ENCODE measurements at regions not wholly inside any gene's neighbourhood (a gene's known extent, or its start where the extent isn't known, plus 50 kb on each side); places are given as distances from the start of the nearest gene placed in this dataset.

- FAIRE-seq, result no peak
- DNase-seq (ENCODE audit: low spot score), result no peak
These were observed 55.1 kb downstream of the PJA1 start for GRCh38 chrX:69110116-69110530.

- peak; percentile 4 for DNase-seq (ENCODE audit: low spot score)
- FAIRE-seq, result no peak
These were observed 55.5 kb downstream of the PJA1 start for GRCh38 chrX:69109706-69110105.

DNA sequence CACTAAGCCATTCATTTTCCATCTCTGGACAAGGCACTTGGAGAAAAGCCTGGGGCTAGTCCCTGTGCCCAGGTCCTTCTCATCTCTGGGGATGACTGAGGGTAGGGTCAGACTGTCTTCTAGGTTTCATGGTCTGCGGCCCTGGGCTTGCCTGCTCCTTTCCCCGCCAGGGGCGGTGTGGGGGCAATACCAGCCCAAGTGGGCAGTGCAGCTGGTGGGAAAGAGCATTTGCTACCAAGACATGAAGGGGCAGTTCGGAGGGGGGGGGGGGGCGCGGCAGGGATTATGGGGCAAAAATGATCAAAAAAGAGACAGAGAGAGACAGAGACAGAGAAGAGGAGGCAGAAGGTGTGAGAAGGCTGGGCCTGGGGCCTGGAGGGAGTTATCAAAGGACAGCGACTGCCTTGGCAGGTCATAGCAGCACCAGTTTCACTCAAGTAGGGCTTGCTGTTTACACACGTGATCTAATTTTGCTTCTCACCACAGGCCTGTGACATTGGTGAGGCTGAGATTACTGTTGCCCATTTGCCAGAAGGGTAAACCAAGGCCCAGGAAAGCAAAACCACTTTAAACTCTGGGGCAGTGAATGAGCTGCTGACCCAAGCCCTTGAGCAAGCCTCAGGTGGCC lies 56.1 kb downstream of the PJA1 start:
- no peak for DNase-seq (ENCODE audit: low spot score)
- FAIRE-seq, result no peak

DNA sequence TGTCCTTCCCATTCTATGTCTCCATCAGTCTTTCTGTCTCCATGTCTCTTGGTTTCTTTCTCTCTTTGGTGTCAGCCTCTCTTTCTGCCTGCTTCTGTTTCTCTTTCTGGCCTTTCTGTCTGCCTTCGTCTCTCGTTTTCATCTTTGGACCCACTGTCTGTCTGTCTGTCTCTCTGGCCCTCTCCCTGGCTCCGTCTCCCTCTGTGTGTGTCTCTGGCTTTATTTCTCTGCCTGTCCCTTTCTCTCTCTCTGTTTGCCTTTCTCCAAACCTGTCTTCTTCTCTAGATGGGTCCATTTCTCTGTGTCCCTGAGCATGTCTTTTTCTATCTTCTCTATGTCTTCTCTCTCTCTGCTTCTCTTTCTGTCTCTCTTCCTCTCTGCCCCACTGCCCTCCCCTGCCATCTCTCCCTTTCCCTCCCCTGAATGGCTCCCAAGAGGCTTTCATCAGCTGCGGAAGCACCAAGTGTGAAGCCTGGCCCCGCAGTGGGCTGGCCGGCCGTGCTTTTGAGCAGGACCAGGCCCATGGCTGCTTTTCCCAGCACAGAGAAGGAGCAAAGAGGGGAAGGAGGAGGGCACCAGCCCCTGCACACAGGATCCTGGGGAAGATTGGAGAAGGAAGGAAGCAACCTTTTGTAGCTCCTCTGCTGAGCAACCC lies 57.4 kb downstream of the PJA1 start:
- DNase-seq (ENCODE audit: low spot score), result no peak
- FAIRE-seq, result no peak

- no peak for DNase-seq (ENCODE audit: low spot score)
- FAIRE-seq, result no peak
These were observed 58.0 kb downstream of the PJA1 start for GRCh38 chrX:69107231-69107739.

GRCh38 chrX:69104756-69105434 lies 60.4 kb downstream of the PJA1 start:
- no peak for FAIRE-seq
- DNase-seq (ENCODE audit: low spot score), result no peak

DNA sequence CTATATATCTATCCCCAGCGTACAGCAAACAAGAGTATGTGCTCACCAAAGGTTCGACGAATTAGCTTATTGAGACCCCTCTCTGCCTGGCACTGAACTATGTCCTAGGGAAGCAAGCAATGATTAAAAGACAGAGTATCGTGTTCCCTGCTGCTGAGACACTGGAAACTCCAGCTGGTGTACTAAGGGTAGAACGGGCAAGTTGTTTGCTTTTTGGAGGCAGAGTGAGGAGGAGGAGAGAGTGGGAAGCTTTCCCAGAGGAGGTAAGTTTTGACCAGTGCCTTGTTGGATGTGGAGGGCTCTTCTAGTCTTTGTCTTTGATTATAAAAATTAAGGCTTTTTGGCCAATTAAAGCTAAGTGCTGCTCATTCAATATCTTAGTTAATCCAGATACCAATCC lies 61.7 kb downstream of the PJA1 start:
- DNase-seq (ENCODE audit: low spot score), result no peak
- no peak for FAIRE-seq

DNA sequence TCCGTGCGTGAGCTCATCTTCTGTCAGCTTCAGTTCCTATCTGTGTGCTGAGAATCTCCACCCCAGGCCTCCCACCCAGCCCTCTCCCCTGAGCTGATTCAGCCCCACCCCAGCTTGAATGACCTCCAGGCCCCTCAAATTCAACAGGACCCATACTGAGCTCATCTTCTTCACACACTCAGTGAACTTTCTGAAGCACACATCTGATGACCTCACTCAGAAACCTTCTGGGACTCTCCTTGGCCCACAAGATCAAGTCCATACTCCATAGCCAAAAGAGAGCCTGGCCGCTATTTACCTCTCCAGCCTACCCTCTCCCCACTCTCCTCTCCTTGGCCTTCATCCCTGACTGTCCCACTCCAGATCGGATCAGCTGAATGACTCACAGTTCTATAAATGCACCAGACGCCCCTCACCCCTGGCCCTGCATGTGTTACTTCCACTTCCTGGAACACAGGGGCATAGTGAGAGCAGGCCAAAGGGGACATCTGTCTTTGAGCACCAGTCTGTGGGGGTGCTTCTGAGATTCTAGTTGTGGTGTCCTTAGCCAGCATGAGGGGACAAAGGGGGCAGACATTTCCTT lies 62.5 kb downstream of the PJA1 start:
- no peak for FAIRE-seq
- no peak for DNase-seq (ENCODE audit: low spot score)

DNA sequence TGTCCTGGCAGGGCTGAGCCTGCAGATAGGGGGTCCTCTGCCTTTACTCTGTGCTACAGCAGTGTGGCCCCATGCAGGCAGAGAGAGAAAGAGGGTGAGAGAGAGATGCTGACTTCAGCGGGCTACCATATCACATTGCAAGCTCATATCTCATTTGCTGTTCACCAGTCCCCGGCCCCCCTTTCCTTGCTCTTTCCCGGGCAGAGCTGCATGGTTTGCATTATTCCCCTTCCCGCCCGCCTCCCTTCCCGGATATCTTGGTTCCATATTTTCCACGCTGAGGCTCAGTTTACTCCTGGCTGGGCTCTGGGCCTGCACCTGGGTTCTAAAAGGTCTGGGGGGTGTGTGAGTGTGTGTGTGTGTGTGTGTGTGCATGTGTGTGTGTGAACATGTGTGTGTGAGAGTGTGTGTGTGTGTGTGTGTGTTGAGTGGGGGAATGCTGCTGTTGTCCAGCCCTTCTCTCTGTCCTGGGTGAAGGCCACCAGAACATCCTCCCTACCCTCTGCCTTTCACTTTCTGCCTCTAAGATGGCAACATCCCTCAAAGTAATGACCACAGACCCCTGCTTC lies 63.5 kb downstream of the PJA1 start:
- FAIRE-seq (no peak), DNase-seq (ENCODE audit: low spot score) (no peak)

- FAIRE-seq (no peak), DNase-seq (ENCODE audit: low spot score) (no peak)
These were observed 64.8 kb downstream of the PJA1 start for GRCh38 chrX:69100478-69100877.

DNA sequence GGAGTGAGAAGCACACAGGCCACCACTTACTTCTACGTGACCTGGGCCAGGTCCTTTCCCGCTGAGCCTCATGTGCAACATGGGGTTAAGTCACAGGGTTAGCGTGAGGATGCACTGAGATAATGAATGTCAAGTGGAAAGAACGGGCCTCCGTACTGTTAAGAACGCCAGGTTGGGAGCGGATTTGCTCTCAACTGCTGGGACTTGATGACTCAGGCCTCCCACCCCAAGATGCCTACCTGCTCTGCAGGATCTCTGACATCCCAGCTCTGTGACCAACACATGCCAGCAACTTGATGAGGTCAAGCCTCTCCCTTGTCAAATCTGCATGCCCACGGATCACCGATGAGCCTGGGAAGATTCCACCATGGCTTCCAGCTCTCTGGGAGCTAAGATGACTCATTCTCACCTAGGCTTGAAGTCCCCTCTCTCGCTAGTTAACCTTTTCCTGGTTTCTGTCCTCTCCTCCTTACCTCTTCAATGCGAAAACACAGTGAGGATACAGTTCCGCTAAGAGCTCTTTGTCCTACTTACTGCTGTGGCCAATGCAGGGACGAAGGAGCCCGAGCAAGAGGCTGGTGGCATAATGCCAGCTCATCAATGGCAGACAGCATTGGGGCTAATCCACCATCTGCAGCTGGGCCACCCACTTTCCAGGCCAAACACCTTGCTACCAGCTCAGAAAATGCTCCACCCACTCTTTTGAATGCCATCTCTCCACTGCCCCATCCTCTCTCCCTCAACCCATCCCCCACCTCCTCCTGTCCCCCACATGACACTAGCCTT lies 67.6 kb downstream of the PJA1 start:
- FAIRE-seq (no peak), DNase-seq (ENCODE audit: low spot score) (no peak)

- FAIRE-seq, result no peak
- no peak for DNase-seq (ENCODE audit: low spot score)
These were observed 68.3 kb downstream of the PJA1 start for GRCh38 chrX:69096963-69097362.

DNA sequence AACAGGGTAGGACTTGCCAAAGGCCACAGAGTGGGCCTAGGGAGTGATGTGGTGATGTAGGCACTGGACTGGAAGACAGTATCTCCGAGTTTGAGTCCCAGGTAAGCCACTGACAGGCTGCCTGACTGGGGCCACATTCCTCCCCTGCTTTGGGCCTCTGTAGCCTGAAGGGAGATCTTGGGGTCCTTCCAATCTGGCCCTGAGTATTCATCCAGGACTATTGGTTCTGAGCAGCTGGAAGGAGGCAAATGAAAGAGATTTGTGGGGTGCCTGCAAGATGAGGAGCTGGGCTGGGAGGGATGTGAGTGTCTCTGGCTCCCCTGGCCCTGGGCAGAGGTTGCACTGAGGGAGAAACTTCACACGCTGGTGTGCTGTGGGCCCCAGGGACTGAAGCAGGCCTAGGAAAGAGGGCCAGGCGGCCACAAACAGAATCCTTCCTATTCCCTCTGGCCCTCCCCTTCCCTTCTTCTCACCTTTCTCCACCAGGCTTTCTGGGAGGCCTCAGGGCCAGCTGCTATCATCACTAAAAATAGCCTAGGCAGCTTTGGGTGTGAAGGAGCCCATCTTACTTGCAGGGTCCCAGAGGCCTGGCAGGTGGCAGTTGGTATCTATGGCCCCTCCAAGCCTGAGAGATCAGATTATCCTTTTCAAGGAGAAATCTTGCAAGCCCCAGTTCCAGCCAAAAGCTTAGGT lies 70.1 kb downstream of the PJA1 start:
- DNase-seq (ENCODE audit: low spot score) (no peak), FAIRE-seq (no peak)

- no peak for FAIRE-seq
- no peak for DNase-seq (ENCODE audit: low spot score)
These were observed 71.0 kb downstream of the PJA1 start for GRCh38 chrX:69093960-69094871.

GRCh38 chrX:69090022-69090421 lies 75.2 kb downstream of the PJA1 start:
- FAIRE-seq (no peak), DNase-seq (ENCODE audit: low spot score) (no peak)

GRCh38 chrX:69089203-69089602 lies 76.0 kb downstream of the PJA1 start:
- no peak for FAIRE-seq
- DNase-seq (ENCODE audit: low spot score), result no peak

DNA sequence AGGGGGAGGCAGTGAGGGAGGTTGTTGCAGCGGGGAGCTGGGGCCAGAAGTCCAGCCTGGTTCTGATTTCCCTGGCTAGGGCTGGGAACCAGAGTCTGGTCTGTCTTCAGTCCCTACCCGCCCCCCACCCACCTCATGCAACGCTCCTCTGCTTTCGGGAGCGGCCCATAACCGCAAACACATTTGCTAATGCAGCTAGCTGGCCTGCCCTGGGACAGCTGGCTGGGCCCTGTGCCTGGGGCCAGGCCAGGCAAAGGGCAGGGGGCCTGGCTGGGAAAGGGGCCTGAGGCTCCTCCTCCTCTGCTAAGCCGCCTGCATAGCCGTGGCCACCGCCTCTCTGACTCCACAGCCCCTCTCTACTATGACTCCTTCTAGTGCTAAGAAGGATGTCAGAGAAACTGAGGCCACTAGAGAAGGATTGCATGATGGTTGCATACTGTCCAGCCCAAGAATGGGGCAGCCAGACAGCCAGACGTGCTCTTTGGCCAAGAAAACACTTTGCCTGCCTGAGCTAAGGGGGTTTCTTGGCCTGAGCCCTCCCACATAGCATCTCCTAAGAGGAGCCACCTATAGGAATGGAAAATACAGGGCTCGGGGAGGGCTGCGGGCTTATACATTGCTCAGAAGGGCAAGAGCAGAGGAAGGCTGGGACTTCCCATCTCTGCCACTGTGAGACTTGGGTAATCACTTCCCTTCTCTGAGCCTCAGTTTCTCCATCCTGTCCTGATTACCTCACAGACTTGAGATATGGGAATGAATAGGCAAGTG lies 76.9 kb downstream of the PJA1 start:
- FAIRE-seq (no peak), DNase-seq (ENCODE audit: low spot score) (no peak)

GRCh38 chrX:69085826-69086225 lies 79.4 kb downstream of the PJA1 start:
- FAIRE-seq (no peak), DNase-seq (ENCODE audit: low spot score) (no peak)

- DNase-seq (ENCODE audit: low spot score) (no peak), FAIRE-seq (no peak)
These were observed 80.1 kb downstream of the PJA1 start for GRCh38 chrX:69085151-69085550.

Measured in RCC 7860 (cell line).